Keratinocyte (primary cell): ENCODE measurements at regions not wholly inside any gene's neighbourhood (a gene's known extent, or its start where the extent isn't known, plus 50 kb on each side); places are given as distances from the start of the nearest gene placed in this dataset.

ENCODE experiments used
- DNase-seq: peaks from one replicate; pipeline ENCODE4 v3.0.0-alpha.2; 2011; ENCODE audit warnings: low read depth, missing footprints, low spot score
- FAIRE-seq: peaks from 2 replicates; lab custom pipeline; 2011; peaks lifted over from hg19 to GRCh38; lab: Jason Lieb, UNC
- H2AFZ ChIP-seq: 2 replicates; pipeline ENCODE4 v1.6.0; 2012; ENCODE audit warnings: low read length, control low read depth, inconsistent platforms; ENCODE audit not compliant: control insufficient read depth
- H3K27ac ChIP-seq: 2 replicates; pipeline ENCODE4 v1.5.1; 2011; ENCODE audit warnings: low read length; ENCODE audit not compliant: control insufficient read depth, insufficient read depth
- H3K27me3 ChIP-seq: 3 replicates; pipeline ENCODE4 v1.6.0; 2011; ENCODE audit warnings: low read length; ENCODE audit not compliant: control insufficient read depth, insufficient read depth; ENCODE audit errors: extremely low read depth
- H3K36me3 ChIP-seq, 2 experiments: 2 replicates in 1 of 2; 3 replicates in 1 of 2; pipeline ENCODE4 v1.5.1; 2011; ENCODE audit warnings: low read length in 2 of 2, mild to moderate bottlenecking in 1 of 2; ENCODE audit not compliant: control insufficient read depth in 2 of 2, insufficient read depth in 2 of 2; ENCODE audit errors: extremely low read depth in 1 of 2
- H3K4me1 ChIP-seq: 3 replicates; pipeline ENCODE4 v1.5.1; 2011; ENCODE audit warnings: low read length; ENCODE audit not compliant: control insufficient read depth, insufficient read depth; ENCODE audit errors: extremely low read depth
- H3K4me2 ChIP-seq: 3 replicates; pipeline ENCODE4 v1.6.0; 2011; ENCODE audit warnings: low read depth, low read length; ENCODE audit not compliant: control insufficient read depth, insufficient read depth; ENCODE audit errors: extremely low read depth
- H3K4me3 ChIP-seq, 3 experiments: fragments of 200-600 bp in 1 of 3; sonication (generic) in 1 of 3; 2 replicates in 2 of 3; 3 replicates in 1 of 3; pipeline ENCODE4 v1.5.1; 2011 to 2016; ENCODE audit warnings: low read length in 3 of 3, mild to moderate bottlenecking in 3 of 3, control low read depth in 2 of 3, inconsistent platforms in 1 of 3, low read depth in 1 of 3, mixed read lengths in 1 of 3, mixed run types in 1 of 3, moderate library complexity in 1 of 3; ENCODE audit not compliant: control insufficient read depth in 2 of 3, insufficient read depth in 2 of 3; ENCODE audit errors: extremely low read depth in 1 of 3
- H3K79me2 ChIP-seq: 2 replicates; pipeline ENCODE4 v1.6.0; 2012; ENCODE audit warnings: low read length; ENCODE audit not compliant: control insufficient read depth, insufficient read depth
- H3K9ac ChIP-seq: 3 replicates; pipeline ENCODE4 v1.6.0; 2011; ENCODE audit warnings: low read length; ENCODE audit not compliant: control insufficient read depth, insufficient read depth; ENCODE audit errors: extremely low read depth
- H3K9me1 ChIP-seq: 3 replicates; pipeline ENCODE4 v1.6.0; 2011; ENCODE audit warnings: low read length; ENCODE audit not compliant: control insufficient read depth, insufficient read depth; ENCODE audit errors: extremely low read depth
- H3K9me3 ChIP-seq: 2 replicates; pipeline ENCODE4 v1.5.1; 2012; ENCODE audit warnings: low read depth, low read length; ENCODE audit not compliant: control insufficient read depth
- H4K20me1 ChIP-seq: 3 replicates; pipeline ENCODE4 v1.6.0; 2011; ENCODE audit warnings: low read length; ENCODE audit not compliant: control insufficient read depth, insufficient read depth; ENCODE audit errors: extremely low read depth
- EZH2 ChIP-seq: IDR thresholded peaks from one replicate; pipeline ENCODE4 v1.6.1; 2012; ENCODE audit warnings: inconsistent platforms, mild to moderate bottlenecking, low read length, moderate library complexity
- dilution Hi-C: fragments of 300-500 bp; cut with MboI; formaldehyde crosslinking; loops from one replicate; pipeline ENCODE4 v1.7.0; 2020; ENCODE audit warnings: low sequenced_read_pairs; ENCODE audit not compliant: extremely low pct_ligation_motif_present
- TF ChIP-seq, protein P1 (sequence below), 3 experiments: IDR thresholded peaks in 1 of 3; conservative IDR thresholded peaks in 1 of 3; optimal IDR thresholded peaks in 1 of 3; 2 replicates in 2 of 3; 3 replicates in 1 of 3; pipeline versions ENCODE3 to v1.5.1; 2011; ENCODE audit warnings: low read length in 3 of 3, mild to moderate bottlenecking in 3 of 3, moderate library complexity in 2 of 3, control low read depth in 1 of 3, inconsistent platforms in 1 of 3; ENCODE audit not compliant: insufficient read depth in 2 of 3; ENCODE audit errors: extremely low read depth in 1 of 3

DNA sequence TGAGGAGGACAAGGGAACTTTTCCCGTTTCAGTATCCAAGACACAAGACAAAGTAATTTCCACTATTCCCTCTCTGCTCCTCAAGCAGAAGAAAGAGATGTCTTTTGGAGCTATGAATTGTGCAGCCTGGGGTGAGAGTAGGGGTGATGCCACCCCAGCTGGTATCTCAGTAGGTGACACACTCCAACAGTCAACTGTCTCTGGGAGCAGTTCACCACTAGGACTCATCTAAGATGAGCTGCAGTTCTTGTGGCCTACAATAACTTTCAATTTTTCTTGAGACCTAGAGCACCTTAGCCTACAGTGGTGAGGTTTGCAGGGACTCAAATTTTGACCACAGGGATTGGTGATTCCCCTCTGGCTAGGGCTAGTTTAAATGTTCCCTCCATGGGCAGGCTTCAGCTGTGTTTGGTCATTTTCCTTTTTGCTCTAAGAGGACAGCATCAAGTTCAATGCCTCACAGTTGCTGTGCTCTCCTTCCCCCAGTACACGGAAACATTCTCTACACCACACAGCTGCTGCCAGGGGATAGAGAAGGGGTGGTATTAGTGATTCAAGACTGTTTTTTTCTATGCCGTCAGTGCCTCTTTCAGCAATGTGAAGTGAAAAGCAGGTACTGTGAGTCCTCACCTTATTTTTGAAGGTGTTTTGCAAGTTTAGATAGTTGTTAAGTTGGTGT, 278.6 kb upstream of the RORB start:
- Histone ChIP-seq H3K79me2 (no peaks in the 10 kb centered on the region), H4K20me1 (no peaks in the 10 kb centered on the region), H3K9me1 (no peaks in the 10 kb centered on the region), H3K36me3 (no peaks in the 10 kb centered on the region), H3K4me2 (no peak overlapping the region), H3K4me1 (no peaks in the 10 kb centered on the region), H2AFZ (no peak overlapping the region), H3K9me3 (no peaks in the 10 kb centered on the region), H3K27ac (no peak overlapping the region), H3K27me3 (no peaks in the 10 kb centered on the region), H3K9ac (no peak overlapping the region), H3K4me3 (no peak overlapping the region)
- TF ChIP-seq EZH2 = no peak
- TF ChIP-seq, protein P1, sequence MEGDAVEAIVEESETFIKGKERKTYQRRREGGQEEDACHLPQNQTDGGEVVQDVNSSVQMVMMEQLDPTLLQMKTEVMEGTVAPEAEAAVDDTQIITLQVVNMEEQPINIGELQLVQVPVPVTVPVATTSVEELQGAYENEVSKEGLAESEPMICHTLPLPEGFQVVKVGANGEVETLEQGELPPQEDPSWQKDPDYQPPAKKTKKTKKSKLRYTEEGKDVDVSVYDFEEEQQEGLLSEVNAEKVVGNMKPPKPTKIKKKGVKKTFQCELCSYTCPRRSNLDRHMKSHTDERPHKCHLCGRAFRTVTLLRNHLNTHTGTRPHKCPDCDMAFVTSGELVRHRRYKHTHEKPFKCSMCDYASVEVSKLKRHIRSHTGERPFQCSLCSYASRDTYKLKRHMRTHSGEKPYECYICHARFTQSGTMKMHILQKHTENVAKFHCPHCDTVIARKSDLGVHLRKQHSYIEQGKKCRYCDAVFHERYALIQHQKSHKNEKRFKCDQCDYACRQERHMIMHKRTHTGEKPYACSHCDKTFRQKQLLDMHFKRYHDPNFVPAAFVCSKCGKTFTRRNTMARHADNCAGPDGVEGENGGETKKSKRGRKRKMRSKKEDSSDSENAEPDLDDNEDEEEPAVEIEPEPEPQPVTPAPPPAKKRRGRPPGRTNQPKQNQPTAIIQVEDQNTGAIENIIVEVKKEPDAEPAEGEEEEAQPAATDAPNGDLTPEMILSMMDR (optimal IDR thresholded peaks at IDR 0.05 in 1 of 3, IDR thresholded peaks at IDR 0.05 in 1 of 3, conservative IDR thresholded peaks at IDR 0.05 in 1 of 3; ENCODE audit: extremely low read depth in 1 of 3, insufficient read depth in 2 of 3, low read length in 3 of 3) = no peak
- DNase-seq (no peak), FAIRE-seq (no peak)
- dilution Hi-C loops = no loop called here

DNA sequence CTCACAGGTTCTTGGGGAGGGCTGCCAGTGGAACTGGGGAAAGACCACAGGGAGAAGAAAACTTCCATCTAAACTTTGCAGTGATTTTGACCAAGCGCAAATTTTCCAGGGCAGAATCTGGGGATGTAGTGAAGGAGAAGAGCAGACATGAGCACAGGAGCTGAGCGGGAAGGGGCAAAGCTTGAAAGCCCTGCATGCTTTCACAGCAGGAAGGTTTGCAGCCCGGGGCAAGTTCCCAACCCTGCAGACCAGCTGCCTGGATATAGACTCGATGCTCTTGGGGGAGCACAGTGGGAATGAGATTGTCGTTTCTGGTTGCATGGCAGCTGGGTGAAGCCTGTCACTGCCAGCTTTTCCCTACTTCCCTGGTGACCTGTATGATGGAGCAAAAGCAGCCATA, 276.8 kb upstream of the RORB start:
- no peak overlapping the region for H3K4me2 ChIP-seq
- H3K9ac ChIP-seq = no peak overlapping the region
- no peaks in the 10 kb centered on the region for H3K79me2 ChIP-seq
- no peak overlapping the region for H3K4me3 ChIP-seq
- H3K27ac ChIP-seq = no peak overlapping the region
- H2AFZ ChIP-seq = no peak overlapping the region
- dilution Hi-C loops = no loop called here
- no peaks in the 10 kb centered on the region for H3K9me3 ChIP-seq
- DNase-seq = no peak
- no peak for FAIRE-seq
- H3K36me3 ChIP-seq = no peaks in the 10 kb centered on the region
- H3K9me1 ChIP-seq = no peaks in the 10 kb centered on the region
- H3K27me3 ChIP-seq = no peaks in the 10 kb centered on the region
- no peaks in the 10 kb centered on the region for H3K4me1 ChIP-seq
- H4K20me1 ChIP-seq = no peaks in the 10 kb centered on the region
- no peak for TF ChIP-seq EZH2
- TF ChIP-seq, protein P1 (optimal IDR thresholded peaks at IDR 0.05 in 1 of 3, IDR thresholded peaks at IDR 0.05 in 1 of 3, conservative IDR thresholded peaks at IDR 0.05 in 1 of 3; ENCODE audit: extremely low read depth in 1 of 3, insufficient read depth in 2 of 3, low read length in 3 of 3) = no peak
